LNCAP (cell line): ENCODE measurements at regions not wholly inside any gene's neighbourhood (a gene's known extent, or its start where the extent isn't known, plus 50 kb on each side); places are given as distances from the start of the nearest gene placed in this dataset.

Experiments used
- TF ChIP-seq, protein P1 (sequence below): fragments of 450-650 bp; IDR thresholded peaks from 2 replicates; pipeline ENCODE4 v1.5.1; 2017; ENCODE audit warnings: mild to moderate bottlenecking

- TF ChIP-seq, protein P1, sequence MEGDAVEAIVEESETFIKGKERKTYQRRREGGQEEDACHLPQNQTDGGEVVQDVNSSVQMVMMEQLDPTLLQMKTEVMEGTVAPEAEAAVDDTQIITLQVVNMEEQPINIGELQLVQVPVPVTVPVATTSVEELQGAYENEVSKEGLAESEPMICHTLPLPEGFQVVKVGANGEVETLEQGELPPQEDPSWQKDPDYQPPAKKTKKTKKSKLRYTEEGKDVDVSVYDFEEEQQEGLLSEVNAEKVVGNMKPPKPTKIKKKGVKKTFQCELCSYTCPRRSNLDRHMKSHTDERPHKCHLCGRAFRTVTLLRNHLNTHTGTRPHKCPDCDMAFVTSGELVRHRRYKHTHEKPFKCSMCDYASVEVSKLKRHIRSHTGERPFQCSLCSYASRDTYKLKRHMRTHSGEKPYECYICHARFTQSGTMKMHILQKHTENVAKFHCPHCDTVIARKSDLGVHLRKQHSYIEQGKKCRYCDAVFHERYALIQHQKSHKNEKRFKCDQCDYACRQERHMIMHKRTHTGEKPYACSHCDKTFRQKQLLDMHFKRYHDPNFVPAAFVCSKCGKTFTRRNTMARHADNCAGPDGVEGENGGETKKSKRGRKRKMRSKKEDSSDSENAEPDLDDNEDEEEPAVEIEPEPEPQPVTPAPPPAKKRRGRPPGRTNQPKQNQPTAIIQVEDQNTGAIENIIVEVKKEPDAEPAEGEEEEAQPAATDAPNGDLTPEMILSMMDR, result no peak
These were observed 1237.3 kb downstream of the C4orf33 start for GRCh38 chr4:130333241-130333759.

DNA sequence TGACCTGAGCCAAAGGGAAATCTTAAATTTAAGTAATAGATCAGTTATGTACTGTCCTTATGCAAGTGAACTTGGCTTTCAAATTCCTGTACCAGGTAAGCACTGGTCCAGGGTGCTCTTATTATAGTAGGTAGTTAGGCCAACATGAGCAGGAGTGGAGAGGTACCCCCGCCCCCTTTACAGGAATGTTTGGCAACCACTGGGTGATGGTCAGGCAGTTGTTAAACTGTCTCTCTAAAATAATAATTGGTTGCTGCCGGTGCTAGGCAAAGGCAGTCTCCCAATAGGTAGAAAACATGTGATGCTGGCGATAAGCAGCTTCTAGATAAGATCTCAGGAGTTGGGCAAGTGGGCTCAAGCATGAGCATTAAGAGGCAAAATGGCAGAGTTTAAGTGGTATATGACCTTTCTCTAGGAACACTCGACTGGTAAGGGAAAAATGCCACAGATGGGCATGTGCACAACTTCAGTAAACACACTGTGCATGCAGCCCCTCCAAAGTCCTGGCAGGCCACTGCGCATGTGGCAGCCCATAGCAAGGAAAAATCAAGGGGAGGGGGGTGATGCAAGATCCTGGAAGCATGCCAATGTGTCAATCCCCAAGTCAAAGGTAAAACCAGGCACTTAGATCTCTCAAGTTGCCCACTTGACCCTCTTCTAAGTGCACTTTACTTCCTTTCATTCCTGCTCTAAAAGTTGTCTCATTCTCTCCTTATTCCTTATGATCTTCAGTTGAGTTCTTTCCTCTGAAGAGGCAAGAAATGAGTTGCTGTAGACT lies 1239.7 kb downstream of the C4orf33 start:
- TF ChIP-seq, protein P1, result no peak

GRCh38 chr4:130336585-130337217 lies 1240.7 kb downstream of the C4orf33 start:
- TF ChIP-seq, protein P1, result 0 out of 2 replicates have a peak, but pooled peaks have one; percentile 23

DNA sequence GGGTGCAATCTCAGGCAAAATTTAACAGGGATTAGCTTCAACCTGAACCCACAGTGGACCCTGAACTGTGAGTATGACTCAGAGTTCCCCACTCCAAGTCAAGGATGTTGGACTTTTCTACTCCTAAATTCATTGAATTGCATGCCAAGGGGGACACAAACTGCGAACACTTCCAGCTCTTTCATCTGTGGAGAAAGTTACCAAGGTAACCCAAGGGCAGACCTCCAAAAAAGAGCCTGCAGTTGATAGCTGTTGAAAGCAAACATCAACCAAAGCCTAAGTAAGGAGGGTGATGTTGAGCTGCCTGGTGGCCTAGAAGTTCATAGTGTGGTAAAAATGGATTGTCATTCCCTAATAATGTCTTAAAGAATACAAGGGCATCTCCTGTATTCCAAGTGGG lies 1242.9 kb downstream of the C4orf33 start:
- TF ChIP-seq, protein P1, result no peak

- TF ChIP-seq, protein P1, result no peak
These were observed 1253.8 kb downstream of the C4orf33 start for GRCh38 chr4:130349745-130350144.

GRCh38 chr4:130356873-130357272 lies 1260.9 kb downstream of the C4orf33 start:
- TF ChIP-seq, protein P1, result no peak

DNA sequence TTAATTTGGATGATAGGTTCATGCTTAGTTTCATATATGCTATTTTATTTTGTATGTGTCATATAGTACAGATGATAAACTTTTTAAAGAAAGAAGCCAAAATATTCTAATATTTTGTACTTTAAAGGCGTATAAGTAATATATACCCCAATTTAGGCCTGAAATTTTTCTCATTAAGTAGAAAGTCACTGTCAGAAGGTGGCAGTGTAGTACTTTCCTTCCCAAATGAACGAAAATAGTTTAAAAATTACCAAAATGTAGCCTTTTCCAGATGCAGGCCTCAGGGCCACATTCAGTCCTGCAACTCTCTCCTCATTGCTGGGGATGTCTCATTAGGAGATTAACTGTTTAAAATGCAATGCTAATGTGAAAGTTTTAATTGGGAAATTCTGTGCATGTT lies 1263.6 kb downstream of the C4orf33 start:
- TF ChIP-seq, protein P1, result peak; percentile 44; the same call in 1 of the 2 replicates
